GM23338 (cell line): ENCODE measurements at regions not wholly inside any gene's neighbourhood (a gene's known extent, or its start where the extent isn't known, plus 50 kb on each side); places are given as distances from the start of the nearest gene placed in this dataset.

Experiments used
- CREB1 ChIP-seq: fragments of 250-450 bp; sonication (Bioruptor Pico); IDR thresholded peaks from 2 replicates; pipeline ENCODE4 v1.5.0; 2020; ENCODE audit warnings: low read depth, mild to moderate bottlenecking, moderate library complexity
- EZH2 ChIP-seq: fragments of 200-600 bp; sonication (generic); IDR thresholded peaks from one replicate; pipeline ENCODE4 v1.8.0; 2017; ENCODE audit warnings: antibody characterized with exemption, mild to moderate bottlenecking, low read depth; ENCODE audit not compliant: unreplicated experiment
- JUNB ChIP-seq: IDR thresholded peaks from one replicate; pipeline ENCODE4 v1.6.1; 2016; ENCODE audit warnings: antibody characterized with exemption; ENCODE audit not compliant: unreplicated experiment
- NANOG ChIP-seq: IDR thresholded peaks from 2 replicates; pipeline ENCODE4 v1.6.1; 2016; ENCODE audit warnings: antibody characterized with exemption, borderline replicate concordance
- POLR2AphosphoS5 ChIP-seq: IDR thresholded peaks from 2 replicates; pipeline ENCODE4 v1.6.1; 2016; ENCODE audit warnings: antibody characterized with exemption, low read depth
- ZNF331 ChIP-seq: fragments of 250-450 bp; sonication (Bioruptor Pico); IDR thresholded peaks from 2 replicates; pipeline ENCODE4 v1.5.0; 2020; ENCODE audit warnings: low read depth, mild to moderate bottlenecking, moderate library complexity
- TF ChIP-seq, protein P1 (sequence below), 2 experiments: fragments of 200-600 bp in 1 of 2; sonication (generic) in 1 of 2; conservative IDR thresholded peaks; 2 replicates each; pipeline versions ENCODE4 v1.5.1 to v1.6.1; 2016 to 2017; ENCODE audit warnings: antibody characterized with exemption in 2 of 2, low read depth in 2 of 2, mild to moderate bottlenecking in 2 of 2, moderate library complexity in 1 of 2
- TF ChIP-seq, protein P2 (sequence below): IDR thresholded peaks from one replicate; pipeline ENCODE4 v1.6.1; 2018; ENCODE audit warnings: antibody characterized with exemption; ENCODE audit not compliant: unreplicated experiment
- TF ChIP-seq, protein P3 (sequence below): IDR thresholded peaks from 2 replicates; pipeline ENCODE4 v1.6.1; 2016; ENCODE audit warnings: antibody characterized with exemption

DNA sequence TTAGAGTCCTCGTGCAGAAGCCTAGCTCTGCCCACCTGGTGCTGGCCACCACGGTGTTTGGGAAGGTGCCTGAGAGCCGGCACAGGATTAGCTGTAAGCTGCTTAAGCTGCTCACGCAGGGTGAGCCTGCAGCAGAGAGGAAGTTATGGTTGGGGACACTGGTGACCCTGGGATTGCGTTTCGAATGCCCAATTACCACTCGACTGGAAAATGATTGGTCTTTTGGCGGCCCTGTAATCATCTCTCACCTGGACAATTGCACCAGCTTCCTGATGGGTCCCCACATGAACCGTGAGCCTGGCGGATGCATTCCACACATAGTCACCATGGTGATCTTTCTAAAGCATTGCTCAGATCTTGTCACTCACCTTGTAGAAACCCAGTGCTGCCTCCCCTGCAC is 442.3 kb upstream of the ZMIZ1 start:
- TF ChIP-seq EZH2 (no peak), POLR2AphosphoS5 (no peak), NANOG (no peak), CREB1 (CRISPR knock-in tag) (no peak), ZNF331 (no peak), JUNB (no peak)
- TF ChIP-seq, protein P1, sequence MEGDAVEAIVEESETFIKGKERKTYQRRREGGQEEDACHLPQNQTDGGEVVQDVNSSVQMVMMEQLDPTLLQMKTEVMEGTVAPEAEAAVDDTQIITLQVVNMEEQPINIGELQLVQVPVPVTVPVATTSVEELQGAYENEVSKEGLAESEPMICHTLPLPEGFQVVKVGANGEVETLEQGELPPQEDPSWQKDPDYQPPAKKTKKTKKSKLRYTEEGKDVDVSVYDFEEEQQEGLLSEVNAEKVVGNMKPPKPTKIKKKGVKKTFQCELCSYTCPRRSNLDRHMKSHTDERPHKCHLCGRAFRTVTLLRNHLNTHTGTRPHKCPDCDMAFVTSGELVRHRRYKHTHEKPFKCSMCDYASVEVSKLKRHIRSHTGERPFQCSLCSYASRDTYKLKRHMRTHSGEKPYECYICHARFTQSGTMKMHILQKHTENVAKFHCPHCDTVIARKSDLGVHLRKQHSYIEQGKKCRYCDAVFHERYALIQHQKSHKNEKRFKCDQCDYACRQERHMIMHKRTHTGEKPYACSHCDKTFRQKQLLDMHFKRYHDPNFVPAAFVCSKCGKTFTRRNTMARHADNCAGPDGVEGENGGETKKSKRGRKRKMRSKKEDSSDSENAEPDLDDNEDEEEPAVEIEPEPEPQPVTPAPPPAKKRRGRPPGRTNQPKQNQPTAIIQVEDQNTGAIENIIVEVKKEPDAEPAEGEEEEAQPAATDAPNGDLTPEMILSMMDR (conservative IDR thresholded peaks at IDR 0.05; ENCODE audit: low read depth in 2 of 2): no peak
- TF ChIP-seq, protein P2, sequence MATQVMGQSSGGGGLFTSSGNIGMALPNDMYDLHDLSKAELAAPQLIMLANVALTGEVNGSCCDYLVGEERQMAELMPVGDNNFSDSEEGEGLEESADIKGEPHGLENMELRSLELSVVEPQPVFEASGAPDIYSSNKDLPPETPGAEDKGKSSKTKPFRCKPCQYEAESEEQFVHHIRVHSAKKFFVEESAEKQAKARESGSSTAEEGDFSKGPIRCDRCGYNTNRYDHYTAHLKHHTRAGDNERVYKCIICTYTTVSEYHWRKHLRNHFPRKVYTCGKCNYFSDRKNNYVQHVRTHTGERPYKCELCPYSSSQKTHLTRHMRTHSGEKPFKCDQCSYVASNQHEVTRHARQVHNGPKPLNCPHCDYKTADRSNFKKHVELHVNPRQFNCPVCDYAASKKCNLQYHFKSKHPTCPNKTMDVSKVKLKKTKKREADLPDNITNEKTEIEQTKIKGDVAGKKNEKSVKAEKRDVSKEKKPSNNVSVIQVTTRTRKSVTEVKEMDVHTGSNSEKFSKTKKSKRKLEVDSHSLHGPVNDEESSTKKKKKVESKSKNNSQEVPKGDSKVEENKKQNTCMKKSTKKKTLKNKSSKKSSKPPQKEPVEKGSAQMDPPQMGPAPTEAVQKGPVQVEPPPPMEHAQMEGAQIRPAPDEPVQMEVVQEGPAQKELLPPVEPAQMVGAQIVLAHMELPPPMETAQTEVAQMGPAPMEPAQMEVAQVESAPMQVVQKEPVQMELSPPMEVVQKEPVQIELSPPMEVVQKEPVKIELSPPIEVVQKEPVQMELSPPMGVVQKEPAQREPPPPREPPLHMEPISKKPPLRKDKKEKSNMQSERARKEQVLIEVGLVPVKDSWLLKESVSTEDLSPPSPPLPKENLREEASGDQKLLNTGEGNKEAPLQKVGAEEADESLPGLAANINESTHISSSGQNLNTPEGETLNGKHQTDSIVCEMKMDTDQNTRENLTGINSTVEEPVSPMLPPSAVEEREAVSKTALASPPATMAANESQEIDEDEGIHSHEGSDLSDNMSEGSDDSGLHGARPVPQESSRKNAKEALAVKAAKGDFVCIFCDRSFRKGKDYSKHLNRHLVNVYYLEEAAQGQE: no peak
- TF ChIP-seq, protein P3, sequence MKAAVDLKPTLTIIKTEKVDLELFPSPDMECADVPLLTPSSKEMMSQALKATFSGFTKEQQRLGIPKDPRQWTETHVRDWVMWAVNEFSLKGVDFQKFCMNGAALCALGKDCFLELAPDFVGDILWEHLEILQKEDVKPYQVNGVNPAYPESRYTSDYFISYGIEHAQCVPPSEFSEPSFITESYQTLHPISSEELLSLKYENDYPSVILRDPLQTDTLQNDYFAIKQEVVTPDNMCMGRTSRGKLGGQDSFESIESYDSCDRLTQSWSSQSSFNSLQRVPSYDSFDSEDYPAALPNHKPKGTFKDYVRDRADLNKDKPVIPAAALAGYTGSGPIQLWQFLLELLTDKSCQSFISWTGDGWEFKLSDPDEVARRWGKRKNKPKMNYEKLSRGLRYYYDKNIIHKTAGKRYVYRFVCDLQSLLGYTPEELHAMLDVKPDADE: no peak
